ENCODE measurements at regions not wholly inside any gene's neighbourhood (a gene's known extent, or its start where the extent isn't known, plus 50 kb on each side); places are given as distances from the start of the nearest gene placed in this dataset.

DNA sequence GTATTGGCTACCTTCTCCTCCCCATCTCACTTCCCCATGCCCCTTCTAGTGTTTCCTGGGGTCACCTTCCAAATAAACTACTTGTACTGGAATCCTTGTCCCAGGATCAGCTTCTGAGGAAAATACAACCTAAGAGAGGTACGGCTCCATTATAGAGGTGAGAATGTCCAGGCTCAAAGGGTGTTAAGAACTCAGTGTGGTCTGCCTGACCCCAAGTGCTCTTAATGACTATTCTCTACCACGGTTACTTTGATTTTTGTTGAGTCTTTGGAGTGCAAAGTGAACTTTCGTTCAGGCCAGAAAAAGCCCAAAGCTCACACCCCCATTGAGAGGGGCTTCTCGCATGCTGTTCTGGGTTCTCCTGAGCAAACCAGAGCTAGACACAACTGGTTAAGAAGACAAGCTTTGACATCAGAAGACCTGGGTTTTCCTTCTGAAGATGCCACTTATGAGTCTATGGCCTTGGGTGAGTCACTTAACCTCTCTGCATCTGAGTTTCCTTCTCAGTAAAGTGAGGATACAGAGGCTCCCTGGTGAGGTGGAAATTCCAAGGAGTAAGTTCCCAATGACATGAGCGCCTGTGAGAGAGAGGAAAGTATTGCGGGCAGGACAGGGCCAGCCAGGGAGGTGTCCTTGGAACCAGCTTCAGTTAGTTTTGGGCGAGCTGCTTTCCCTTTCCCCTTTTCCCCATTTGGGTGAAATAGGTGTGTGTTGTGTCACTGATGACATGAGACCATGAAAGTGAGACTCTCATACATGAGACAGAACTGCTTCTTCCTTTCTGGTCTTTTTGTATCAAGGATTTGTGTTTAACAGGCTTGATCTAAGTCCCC, 475.0 kb upstream of the PROK2 start:
- no peaks in the 10 kb centered on the region for H3K9me3 ChIP-seq (replicated peaks)
- no peaks in the 10 kb centered on the region for H3K36me3 ChIP-seq
- TF ChIP-seq, protein P1, sequence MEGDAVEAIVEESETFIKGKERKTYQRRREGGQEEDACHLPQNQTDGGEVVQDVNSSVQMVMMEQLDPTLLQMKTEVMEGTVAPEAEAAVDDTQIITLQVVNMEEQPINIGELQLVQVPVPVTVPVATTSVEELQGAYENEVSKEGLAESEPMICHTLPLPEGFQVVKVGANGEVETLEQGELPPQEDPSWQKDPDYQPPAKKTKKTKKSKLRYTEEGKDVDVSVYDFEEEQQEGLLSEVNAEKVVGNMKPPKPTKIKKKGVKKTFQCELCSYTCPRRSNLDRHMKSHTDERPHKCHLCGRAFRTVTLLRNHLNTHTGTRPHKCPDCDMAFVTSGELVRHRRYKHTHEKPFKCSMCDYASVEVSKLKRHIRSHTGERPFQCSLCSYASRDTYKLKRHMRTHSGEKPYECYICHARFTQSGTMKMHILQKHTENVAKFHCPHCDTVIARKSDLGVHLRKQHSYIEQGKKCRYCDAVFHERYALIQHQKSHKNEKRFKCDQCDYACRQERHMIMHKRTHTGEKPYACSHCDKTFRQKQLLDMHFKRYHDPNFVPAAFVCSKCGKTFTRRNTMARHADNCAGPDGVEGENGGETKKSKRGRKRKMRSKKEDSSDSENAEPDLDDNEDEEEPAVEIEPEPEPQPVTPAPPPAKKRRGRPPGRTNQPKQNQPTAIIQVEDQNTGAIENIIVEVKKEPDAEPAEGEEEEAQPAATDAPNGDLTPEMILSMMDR (IDR thresholded peaks at IDR 0.05; ENCODE audit: borderline replicate concordance): no peak
- H3K27ac ChIP-seq (replicated peaks): no peak overlapping the region
- no peaks in the 10 kb centered on the region for H3K27me3 ChIP-seq (ENCODE audit: low read depth)
- H3K4me1 ChIP-seq: peaks cover 32% of the 10 kb centered on the region
- H3K4me3 ChIP-seq: no peak overlapping the region
- DNase-seq: no peak
- intact Hi-C loops (cut with micrococcal nuclease): no loop called here

DNA sequence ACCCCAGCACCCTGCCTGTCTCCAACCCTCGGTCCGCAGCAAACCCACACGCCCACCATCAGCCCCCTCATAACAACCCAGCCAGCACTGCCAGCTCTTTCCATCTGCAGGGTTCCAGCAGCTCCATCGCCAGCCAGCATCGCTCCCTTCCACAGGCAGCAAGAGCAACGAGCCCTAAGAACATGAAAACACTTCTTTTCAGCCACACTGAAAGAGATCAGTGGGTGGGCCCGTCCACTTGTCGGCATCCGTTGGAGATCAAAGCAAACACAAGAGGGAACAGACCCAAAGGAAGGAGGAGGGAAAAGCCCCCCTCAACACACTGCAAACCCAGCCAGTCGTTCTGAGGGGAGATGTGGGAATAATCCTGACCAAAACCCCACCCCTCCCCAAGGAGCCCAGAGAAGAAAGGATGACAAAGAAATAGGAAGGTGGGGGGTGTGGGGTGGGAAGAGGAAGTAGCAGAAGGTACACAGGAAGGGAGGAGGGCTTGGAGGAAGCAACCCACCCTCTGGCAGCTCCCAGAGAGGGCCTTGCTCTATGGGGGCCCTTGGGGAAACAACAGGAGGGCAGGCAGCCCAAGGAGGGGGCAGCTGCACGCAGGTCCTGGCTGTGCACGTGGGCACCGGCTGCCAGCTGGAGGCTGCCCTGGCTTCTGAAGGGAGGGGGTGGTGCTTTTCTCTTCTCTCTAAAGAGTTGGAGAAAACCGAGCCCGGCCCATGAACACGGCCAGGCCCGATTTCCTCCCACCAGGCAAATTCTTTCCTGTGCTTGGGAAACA, 473.6 kb upstream of the PROK2 start:
- no peak for DNase-seq
- Histone ChIP-seq H3K27me3 (ENCODE audit: low read depth) (no peaks in the 10 kb centered on the region), H3K4me3 (no peak overlapping the region), H3K4me1 (peaks cover 33% of the 10 kb centered on the region), H3K36me3 (no peaks in the 10 kb centered on the region), H3K9me3 (replicated peaks) (no peaks in the 10 kb centered on the region), H3K27ac (replicated peaks) (no peak overlapping the region)
- TF ChIP-seq, protein P1 (IDR thresholded peaks at IDR 0.05; ENCODE audit: borderline replicate concordance): no peak
- intact Hi-C loops (cut with micrococcal nuclease): no loop called here

DNA sequence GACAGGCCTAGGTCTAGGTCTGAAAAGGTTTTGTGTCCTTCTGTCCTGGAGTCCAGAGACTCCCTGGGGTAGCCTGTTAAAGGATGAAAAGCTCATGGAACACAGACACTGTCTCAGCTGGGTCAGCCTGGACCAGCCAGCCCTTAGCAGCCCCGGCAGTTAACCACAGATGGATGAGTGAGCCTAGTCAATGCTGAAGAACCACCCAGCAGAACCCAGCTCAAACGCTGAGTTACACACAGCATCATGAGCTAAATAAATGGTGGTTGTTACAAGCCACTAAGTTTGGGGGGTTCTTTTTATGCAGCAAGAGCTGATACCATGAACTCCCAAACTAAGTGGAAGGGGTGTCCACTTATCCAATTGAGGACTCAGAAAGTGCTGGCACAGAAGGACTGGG, 472.8 kb upstream of the PROK2 start:
- DNase-seq: no peak
- no peak overlapping the region for H3K4me3 ChIP-seq
- H3K27me3 ChIP-seq (ENCODE audit: low read depth): no peaks in the 10 kb centered on the region
- TF ChIP-seq, protein P1 (IDR thresholded peaks at IDR 0.05; ENCODE audit: borderline replicate concordance): no peak
- H3K9me3 ChIP-seq (replicated peaks): no peaks in the 10 kb centered on the region
- H3K27ac ChIP-seq (replicated peaks): no peak overlapping the region
- intact Hi-C loops (cut with micrococcal nuclease): no loop called here
- no peaks in the 10 kb centered on the region for H3K36me3 ChIP-seq
- H3K4me1 ChIP-seq: peaks cover 33% of the 10 kb centered on the region

DNA sequence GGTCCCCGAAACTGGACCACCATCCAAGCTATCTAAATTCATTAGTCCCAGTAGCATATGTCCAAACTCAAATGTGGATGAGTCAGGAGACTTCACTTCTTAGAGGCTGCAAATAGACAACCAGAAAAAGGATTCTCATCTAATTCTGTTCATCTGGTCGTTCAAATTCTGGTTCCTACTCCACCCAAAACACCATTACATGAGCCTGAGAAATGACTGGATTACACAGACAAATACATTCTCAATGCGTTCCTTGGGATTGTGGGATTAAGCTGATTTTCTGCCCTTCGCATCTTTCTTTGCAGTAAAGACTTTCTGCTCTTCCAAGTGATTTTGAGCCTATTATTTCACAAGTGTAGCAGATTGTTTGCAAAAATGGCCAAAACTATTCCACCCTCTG, 472.3 kb upstream of the PROK2 start:
- Histone ChIP-seq H3K4me1 (peaks cover 33% of the 10 kb centered on the region), H3K27ac (replicated peaks) (no peak overlapping the region), H3K27me3 (ENCODE audit: low read depth) (no peaks in the 10 kb centered on the region), H3K36me3 (no peaks in the 10 kb centered on the region), H3K9me3 (replicated peaks) (no peaks in the 10 kb centered on the region), H3K4me3 (no peak overlapping the region)
- TF ChIP-seq, protein P1 (IDR thresholded peaks at IDR 0.05; ENCODE audit: borderline replicate concordance): no peak
- intact Hi-C loops (cut with micrococcal nuclease): no loop called here
- no peak for DNase-seq

DNA sequence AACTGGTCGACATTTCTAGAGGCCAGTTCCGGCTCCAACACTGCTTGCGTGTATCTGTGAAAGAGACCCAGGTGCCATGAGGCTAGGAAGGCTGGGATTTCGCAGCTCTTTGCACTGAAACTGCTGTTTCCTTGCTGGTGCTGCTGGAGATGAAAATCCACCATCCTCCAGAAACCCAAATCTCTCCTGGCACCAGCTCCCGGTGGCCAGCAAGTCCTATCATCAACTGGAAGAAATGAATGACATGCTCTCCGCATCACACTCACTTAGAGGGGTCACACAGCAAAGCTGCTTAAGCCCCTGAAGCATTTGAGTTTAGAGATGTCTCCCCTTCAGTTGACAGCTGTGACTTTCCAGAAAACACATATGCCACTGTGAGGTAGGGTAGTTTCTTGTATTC, 471.8 kb upstream of the PROK2 start:
- Histone ChIP-seq H3K4me1 (peaks cover 33% of the 10 kb centered on the region), H3K36me3 (no peaks in the 10 kb centered on the region), H3K4me3 (no peak overlapping the region), H3K9me3 (replicated peaks) (no peaks in the 10 kb centered on the region), H3K27me3 (ENCODE audit: low read depth) (no peaks in the 10 kb centered on the region), H3K27ac (replicated peaks) (no peak overlapping the region)
- TF ChIP-seq, protein P1 (IDR thresholded peaks at IDR 0.05; ENCODE audit: borderline replicate concordance): no peak
- no peak for DNase-seq
- intact Hi-C loops (cut with micrococcal nuclease): no loop called here
